Vagina (tissue), 2 donors: ENCODE measurements at regions not wholly inside any gene's neighbourhood (a gene's known extent, or its start where the extent isn't known, plus 50 kb on each side); places are given as distances from the start of the nearest gene placed in this dataset.

Experiments
- CTCF ChIP-seq, 3 experiments: fragments of 450-650 bp in 2 of 3; fragments of 200-600 bp in 1 of 3; sonication (generic) in 1 of 3; IDR thresholded peaks; one replicate each; pipeline ENCODE4 v1.5.1; 2017 to 2019; ENCODE audit warnings: antibody characterized with exemption in 3 of 3, mild to moderate bottlenecking in 2 of 3, moderate library complexity in 2 of 3
- POLR2A ChIP-seq, 2 donors: fragments of 450-650 bp; IDR thresholded peaks; one replicate each; pipeline ENCODE4 v1.6.1; 2017; ENCODE audit warnings: antibody characterized with exemption in 2 of 2, mild to moderate bottlenecking in 2 of 2, moderate library complexity in 2 of 2

- TF ChIP-seq CTCF (IDR thresholded peaks at IDR 0.05) (no peak), POLR2A (IDR thresholded peaks at IDR 0.05) (no peak)
Observed at GRCh38 chr4:113825272-113825671, 63.7 kb upstream of the CAMK2D start.
